SK-N-SH (cell line): ENCODE measurements at regions not wholly inside any gene's neighbourhood (a gene's known extent, or its start where the extent isn't known, plus 50 kb on each side); places are given as distances from the start of the nearest gene placed in this dataset.

Experiments
- CTCF ChIA-PET: fragments of 300-600, 350-600 bp; formaldehyde crosslinking; extraction: SDS; loops from one replicate; lab custom pipeline; 2021; lab: Yijun Ruan, JAX
- POLR2A ChIA-PET: fragments of 350-600 bp; sonication (Branson Sonifier 250); formaldehyde crosslinking; extraction: SDS; loops from one replicate; lab custom pipeline; 2020; ENCODE audit warnings: antibody characterized with exemption, inconsistent platforms; lab: Yijun Ruan, JAX
- DNase-seq: peaks from one replicate; pipeline ENCODE4 v3.0.0; 2012
- H2AFZ ChIP-seq: fragments of 200-600 bp; sonication (generic); 2 replicates; pipeline ENCODE4 v1.8.1; 2016; ENCODE audit warnings: antibody characterized with exemption, mild to moderate bottlenecking, low read depth
- H3F3A ChIP-seq: fragments of 200-600 bp; sonication (generic); replicated peaks from 2 replicates; pipeline ENCODE3; 2016; ENCODE audit warnings: antibody characterized with exemption, mild to moderate bottlenecking; ENCODE audit not compliant: insufficient read depth
- H3K27ac ChIP-seq, 2 experiments: fragments of 200-500 bp in 1 of 2; fragments of 200-600 bp in 1 of 2; sonication (Bioruptor generic) in 1 of 2; sonication (generic), shearing (Covaris generic) in 1 of 2; 2 replicates each; pipeline versions ENCODE4 v1.5.1 to v1.6.1; 2014 to 2016; ENCODE audit warnings: low read depth in 2 of 2, inconsistent platforms in 1 of 2, low read length in 1 of 2, mild to moderate bottlenecking in 1 of 2, mixed read lengths in 1 of 2
- H3K27me3 ChIP-seq: fragments of 200-600 bp; sonication (generic), shearing (Covaris generic); 2 replicates; pipeline ENCODE4 v1.6.1; 2016; ENCODE audit warnings: mixed run types; ENCODE audit not compliant: insufficient read depth
- H3K36me3 ChIP-seq, 2 experiments: fragments of 200-500 bp in 1 of 2; fragments of 200-600 bp in 1 of 2; sonication (Bioruptor generic) in 1 of 2; sonication (generic) in 1 of 2; replicated peaks in 1 of 2; 2 replicates each; pipeline versions ENCODE3 to v1.5.1; 2014 to 2016; ENCODE audit warnings: low read length in 1 of 2, mild to moderate bottlenecking in 1 of 2; ENCODE audit not compliant: insufficient read depth in 2 of 2, control insufficient read depth in 1 of 2
- H3K4me1 ChIP-seq, 2 experiments: fragments of 200-500 bp in 1 of 2; fragments of 200-600 bp in 1 of 2; sonication (Bioruptor generic) in 1 of 2; sonication (generic), shearing (Covaris generic) in 1 of 2; 2 replicates each; pipeline versions ENCODE4 v1.5.1 to v1.6.1; 2014 to 2016; ENCODE audit warnings: low read depth in 1 of 2, low read length in 1 of 2, mixed run types in 1 of 2; ENCODE audit not compliant: insufficient read depth in 2 of 2, control insufficient read depth in 1 of 2
- H3K4me2 ChIP-seq: fragments of 200-600 bp; sonication (generic), shearing (Covaris generic); 2 replicates; pipeline ENCODE4 v1.6.1; 2017; ENCODE audit warnings: mixed run types
- H3K4me3 ChIP-seq, 2 experiments: fragments of 200-500 bp in 1 of 2; fragments of 200-600 bp in 1 of 2; sonication (Bioruptor generic) in 1 of 2; sonication (generic), shearing (Covaris generic) in 1 of 2; 2 replicates each; pipeline versions ENCODE4 v1.5.1 to v1.8.1; 2014 to 2016; ENCODE audit warnings: low read depth in 2 of 2, inconsistent platforms in 1 of 2, low read length in 1 of 2, mild to moderate bottlenecking in 1 of 2, mixed read lengths in 1 of 2, moderate library complexity in 1 of 2
- H3K79me2 ChIP-seq: fragments of 200-600 bp; sonication (generic); 2 replicates; pipeline ENCODE4 v1.8.1; 2017; ENCODE audit warnings: mild to moderate bottlenecking; ENCODE audit not compliant: insufficient read depth
- H3K9ac ChIP-seq: fragments of 200-600 bp; sonication (generic); 2 replicates; pipeline ENCODE4 v1.6.1; 2017; ENCODE audit warnings: mixed run types
- H3K9me2 ChIP-seq: fragments of 200-600 bp; sonication (generic); 2 replicates; pipeline ENCODE4 v1.6.1; 2017; ENCODE audit warnings: mixed run types
- H3K9me3 ChIP-seq: fragments of 200-600 bp; sonication (generic); 2 replicates; pipeline ENCODE4 v1.6.1; 2017; ENCODE audit warnings: mixed run types, mild to moderate bottlenecking, moderate library complexity
- H4K20me1 ChIP-seq: fragments of 200-600 bp; sonication (generic); 2 replicates; pipeline ENCODE4 v1.6.1; 2017; ENCODE audit warnings: mild to moderate bottlenecking, mixed run types; ENCODE audit not compliant: insufficient read depth
- CHD2 ChIP-seq: fragments of 150-350 bp; IDR thresholded peaks from 2 replicates; pipeline ENCODE4 v1.6.1; 2018; ENCODE audit warnings: low read length; ENCODE audit not compliant: partially characterized antibody
- EP300 ChIP-seq, 2 experiments: IDR thresholded peaks; 2 replicates each; pipeline versions ENCODE4 v1.4.0 to v1.6.1; 2012; ENCODE audit warnings: borderline replicate concordance in 1 of 2, low read depth in 1 of 2, low read length in 1 of 2
- EZH2phosphoT487 ChIP-seq: fragments of 200-600 bp; sonication (generic); IDR thresholded peaks from 2 replicates; pipeline ENCODE4 v1.6.1; 2017; ENCODE audit warnings: low read depth, mixed run types, mild to moderate bottlenecking, antibody characterized with exemption, moderate library complexity, borderline replicate concordance
- FOXJ3 ChIP-seq: sonication (generic); formaldehyde crosslinking; IDR thresholded peaks from 2 replicates; pipeline ENCODE4 v1.5.1; 2020; ENCODE audit warnings: mild to moderate bottlenecking, missing genetic modification reagents
- FOXM1 ChIP-seq: IDR thresholded peaks from 2 replicates; pipeline ENCODE4 v1.4.0; 2012; ENCODE audit warnings: low read depth, mild to moderate bottlenecking
- JUND ChIP-seq: IDR thresholded peaks from 2 replicates; pipeline ENCODE4 v1.4.0; 2012
- POLR2AphosphoS5 ChIP-seq: IDR thresholded peaks from 2 replicates; pipeline ENCODE4 v1.6.1; 2012; ENCODE audit warnings: low read depth, low read length
- RAD21 ChIP-seq: IDR thresholded peaks from 2 replicates; pipeline ENCODE4 v1.6.1; 2012; ENCODE audit warnings: mild to moderate bottlenecking, low read length
- REST ChIP-seq: IDR thresholded peaks from 2 replicates; pipeline ENCODE4 v1.6.1; 2012; ENCODE audit warnings: mild to moderate bottlenecking, low read depth, low read length, moderate library complexity
- SIN3A ChIP-seq: IDR thresholded peaks from 2 replicates; pipeline ENCODE4 v1.6.1; 2012; ENCODE audit warnings: low read depth, mild to moderate bottlenecking, low read length, moderate library complexity, borderline replicate concordance
- SMC3 ChIP-seq: IDR thresholded peaks from 2 replicates; pipeline ENCODE4 v1.6.1; 2012; ENCODE audit warnings: low read depth, low read length, improper control_type of control experiment
- TAF1 ChIP-seq: IDR thresholded peaks from 2 replicates; pipeline ENCODE4 v1.6.1; 2012; ENCODE audit warnings: low read depth, mild to moderate bottlenecking, low read length, moderate library complexity, borderline replicate concordance
- TEAD4 ChIP-seq: IDR thresholded peaks from 2 replicates; pipeline ENCODE4 v1.4.0; 2012; ENCODE audit warnings: mild to moderate bottlenecking, borderline replicate concordance; ENCODE audit not compliant: insufficient read depth
- USF2 ChIP-seq: fragments of 150-350 bp; IDR thresholded peaks from 2 replicates; pipeline ENCODE4 v1.6.1; 2017; ENCODE audit warnings: antibody characterized with exemption, low read length, low read depth, borderline replicate concordance
- YY1 ChIP-seq: IDR thresholded peaks from 2 replicates; pipeline ENCODE4 v1.4.0; 2012; ENCODE audit warnings: low read depth, mild to moderate bottlenecking
- WGBS: methylation state at CpG from one replicate; pipeline ENCODE4 v1.1.6; 2017; ENCODE audit warnings: low lambda C conversion rate; 5-methylcytosine and 5-hydroxymethylcytosine counted together
- TF ChIP-seq, protein P1 (sequence below): IDR thresholded peaks from 2 replicates; pipeline ENCODE4; 2012

- Histone ChIP-seq H3F3A (no peaks in the 10 kb centered on the region), H3K4me1 (no peaks in the 10 kb centered on the region), H3K79me2 (no peaks in the 10 kb centered on the region), H3K36me3 (no peaks in the 10 kb centered on the region), H4K20me1 (no peaks in the 10 kb centered on the region), H3K9me3 (no peaks in the 10 kb centered on the region), H3K9me2 (no peaks in the 10 kb centered on the region), H3K4me2 (no peak overlapping the region), H3K4me3 (no peak overlapping the region), H3K27ac (no peak overlapping the region), H3K9ac (no peak overlapping the region), H3K27me3 (no peaks in the 10 kb centered on the region), H2AFZ (no peak overlapping the region)
- DNase-seq, result no peak
- ChIA-PET POLR2A (no interaction called here), CTCF (no interaction called here)
- WGBS, result 57% methylated on average over 4 of the region's 4 CpGs
- TF ChIP-seq JUND (no peak), CHD2 (no peak), RAD21 (no peak), EP300 (IDR thresholded peaks at IDR 0.05; ENCODE audit: borderline replicate concordance in 1 of 2, low read depth in 1 of 2, low read length in 1 of 2) (no peak), SIN3A (no peak), POLR2AphosphoS5 (no peak), FOXM1 (no peak), TEAD4 (no peak), EZH2phosphoT487 (no peak), FOXJ3 (CRISPR knock-in tag) (no peak), TAF1 (no peak), USF2 (no peak), YY1 (no peak), REST (no peak), SMC3 (no peak)
Observed at GRCh38 chr5:5968981-5969380, 409.4 kb downstream of the MED10 start.

GRCh38 chr5:5967944-5968343, 410.4 kb downstream of the MED10 start:
- WGBS, result 21% methylated on average over 3 of the region's 3 CpGs
- Histone ChIP-seq H3K4me1 (no peaks in the 10 kb centered on the region), H3K27me3 (no peaks in the 10 kb centered on the region), H3K9me2 (no peaks in the 10 kb centered on the region), H3K9ac (no peak overlapping the region), H4K20me1 (no peaks in the 10 kb centered on the region), H3K79me2 (no peaks in the 10 kb centered on the region), H3K9me3 (no peaks in the 10 kb centered on the region), H2AFZ (no peak overlapping the region), H3K36me3 (no peaks in the 10 kb centered on the region), H3K27ac (no peak overlapping the region)
- POLR2A ChIA-PET, result no interaction called here
- CTCF ChIA-PET, result no interaction called here
- no peak for DNase-seq
- no peak for TF ChIP-seq JUND
- TF ChIP-seq, protein P1, sequence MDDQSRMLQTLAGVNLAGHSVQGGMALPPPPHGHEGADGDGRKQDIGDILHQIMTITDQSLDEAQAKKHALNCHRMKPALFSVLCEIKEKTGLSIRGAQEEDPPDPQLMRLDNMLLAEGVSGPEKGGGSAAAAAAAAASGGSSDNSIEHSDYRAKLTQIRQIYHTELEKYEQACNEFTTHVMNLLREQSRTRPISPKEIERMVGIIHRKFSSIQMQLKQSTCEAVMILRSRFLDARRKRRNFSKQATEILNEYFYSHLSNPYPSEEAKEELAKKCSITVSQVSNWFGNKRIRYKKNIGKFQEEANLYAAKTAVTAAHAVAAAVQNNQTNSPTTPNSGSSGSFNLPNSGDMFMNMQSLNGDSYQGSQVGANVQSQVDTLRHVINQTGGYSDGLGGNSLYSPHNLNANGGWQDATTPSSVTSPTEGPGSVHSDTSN, result no peak
- no peak for TF ChIP-seq TEAD4
- TF ChIP-seq, all 33 proteins: peak for 0
- Histone ChIP-seq H3K4me3 (no peak overlapping the region), H3K4me2 (no peak overlapping the region), H3F3A (no peaks in the 10 kb centered on the region)
